Gastroesophageal sphincter (tissue), 3 donors: ENCODE measurements at regions not wholly inside any gene's neighbourhood (a gene's known extent, or its start where the extent isn't known, plus 50 kb on each side); places are given as distances from the start of the nearest gene placed in this dataset.

Experiments used
- CTCF ChIP-seq, 4 experiments: fragments of 200-600 bp in 2 of 4; fragments of 450-650 bp in 2 of 4; sonication (generic) in 1 of 4; IDR thresholded peaks; one replicate each; pipeline ENCODE4 v1.5.1; 2017 to 2019; ENCODE audit warnings: antibody characterized with exemption in 4 of 4, mild to moderate bottlenecking in 2 of 4, moderate library complexity in 2 of 4
- EP300 ChIP-seq: sonication (generic); formaldehyde crosslinking; IDR thresholded peaks from one replicate; pipeline ENCODE4 v1.6.1; 2017; ENCODE audit warnings: antibody characterized with exemption, mild to moderate bottlenecking
- POLR2A ChIP-seq, 2 donors: fragments of 450-650 bp; IDR thresholded peaks; one replicate each; pipeline ENCODE4 v1.6.1; 2017; ENCODE audit warnings: antibody characterized with exemption in 2 of 2, mild to moderate bottlenecking in 2 of 2, moderate library complexity in 1 of 2
- POLR2AphosphoS5 ChIP-seq: sonication (generic); formaldehyde crosslinking; IDR thresholded peaks from one replicate; pipeline ENCODE4 v1.6.1; 2017; ENCODE audit warnings: antibody characterized with exemption

- TF ChIP-seq CTCF (IDR thresholded peaks at IDR 0.05) (no peak), POLR2A (IDR thresholded peaks at IDR 0.05) (no peak), EP300 (no peak), POLR2AphosphoS5 (no peak)
Measured at GRCh38 chr4:123978637-123979036, 582.0 kb downstream of the SPRY1 start.
